ENCODE measurements at regions not wholly inside any gene's neighbourhood (a gene's known extent, or its start where the extent isn't known, plus 50 kb on each side); places are given as distances from the start of the nearest gene placed in this dataset.

GRCh38 chr16:72271699-72272240 is 99.8 kb upstream of the PMFBP1 start:
- TF ChIP-seq CTCF (IDR thresholded peaks at IDR 0.05 in 4 of 5, conservative IDR thresholded peaks at IDR 0.05 in 1 of 5) (no peak), POLR2A (IDR thresholded peaks at IDR 0.05) (no peak)
- in situ Hi-C loops (cut with MboI; ENCODE audit: low sequenced_read_pairs in 4 of 4) = no loop called here
- H3K27me3 ChIP-seq = no peaks in the 10 kb centered on the region
- H3K4me3 ChIP-seq = no peak overlapping the region
- ATAC-seq = no peak
- no peak overlapping the region for H3K27ac ChIP-seq
- no peak for DNase-seq
- no peaks in the 10 kb centered on the region for H3K36me3 ChIP-seq
- intact Hi-C loops (cut with DNase I; ENCODE audit: low total_unique reads) = no loop called here
- no peaks in the 10 kb centered on the region for H3K9me3 ChIP-seq
- no peaks in the 10 kb centered on the region for H3K4me1 ChIP-seq

GRCh38 chr16:72270531-72270930 is 98.6 kb upstream of the PMFBP1 start:
- no peaks in the 10 kb centered on the region for H3K27me3 ChIP-seq
- intact Hi-C loops (cut with DNase I; ENCODE audit: low total_unique reads) (no loop called here), in situ Hi-C loops (cut with MboI; ENCODE audit: low sequenced_read_pairs in 4 of 4) (no loop called here)
- H3K4me3 ChIP-seq = no peak overlapping the region
- no peak for TF ChIP-seq CTCF (IDR thresholded peaks at IDR 0.05 in 4 of 5, conservative IDR thresholded peaks at IDR 0.05 in 1 of 5)
- TF ChIP-seq POLR2A (IDR thresholded peaks at IDR 0.05) = no peak
- H3K4me1 ChIP-seq = no peaks in the 10 kb centered on the region
- H3K9me3 ChIP-seq = no peaks in the 10 kb centered on the region
- H3K27ac ChIP-seq = no peak overlapping the region
- H3K36me3 ChIP-seq = no peaks in the 10 kb centered on the region
- no peak for DNase-seq
- ATAC-seq = no peak

- Histone ChIP-seq H3K4me1 (no peaks in the 10 kb centered on the region), H3K27me3 (no peaks in the 10 kb centered on the region), H3K9me3 (no peaks in the 10 kb centered on the region), H3K4me3 (no peak overlapping the region), H3K27ac (no peak overlapping the region), H3K36me3 (no peaks in the 10 kb centered on the region)
- no peak for ATAC-seq
- intact Hi-C loops (cut with DNase I; ENCODE audit: low total_unique reads) (no loop called here), in situ Hi-C loops (cut with MboI; ENCODE audit: low sequenced_read_pairs in 4 of 4) (no loop called here)
- no peak for DNase-seq
- TF ChIP-seq CTCF (IDR thresholded peaks at IDR 0.05 in 4 of 5, conservative IDR thresholded peaks at IDR 0.05 in 1 of 5) (no peak), POLR2A (IDR thresholded peaks at IDR 0.05) (no peak)
These were observed 94.9 kb upstream of the PMFBP1 start for GRCh38 chr16:72266836-72267235.

- intact Hi-C loops (cut with DNase I; ENCODE audit: low total_unique reads) = no loop called here
- ATAC-seq = no peak
These were observed 92.8 kb upstream of the PMFBP1 start for GRCh38 chr16:72264771-72265170.

More at GRCh38 chr16:72264771-72265170, 92.8 kb upstream of the PMFBP1 start:
- Histone ChIP-seq H3K4me3 (no peak overlapping the region), H3K27me3 (no peaks in the 10 kb centered on the region), H3K36me3 (no peaks in the 10 kb centered on the region), H3K4me1 (no peaks in the 10 kb centered on the region), H3K9me3 (no peaks in the 10 kb centered on the region), H3K27ac (no peak overlapping the region)
- no peak for DNase-seq
- TF ChIP-seq POLR2A (IDR thresholded peaks at IDR 0.05) (no peak), CTCF (IDR thresholded peaks at IDR 0.05 in 4 of 5, conservative IDR thresholded peaks at IDR 0.05 in 1 of 5) (no peak)
- in situ Hi-C loops (cut with MboI; ENCODE audit: low sequenced_read_pairs in 4 of 4) = no loop called here
